ENCODE measurements at regions not wholly inside any gene's neighbourhood (a gene's known extent, or its start where the extent isn't known, plus 50 kb on each side); places are given as distances from the start of the nearest gene placed in this dataset.

DNA sequence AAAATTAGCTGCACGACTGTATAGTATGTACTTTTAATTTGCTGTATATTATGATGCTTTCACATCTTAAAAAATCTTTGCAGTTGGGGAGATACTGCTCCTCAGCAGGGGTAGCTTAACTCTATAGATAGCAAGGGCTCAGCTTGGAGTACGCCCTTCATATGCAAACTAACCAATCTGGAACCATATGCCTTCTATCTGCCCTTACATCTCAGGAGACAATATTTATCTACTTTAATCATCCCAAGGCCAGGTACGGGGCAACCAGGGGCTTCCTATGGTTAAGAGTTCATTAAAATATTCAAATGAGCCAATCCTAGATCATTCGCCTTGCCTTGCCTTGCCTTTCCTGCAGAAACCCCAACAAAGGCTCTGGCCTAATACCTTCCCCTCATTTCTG lies 204.1 kb upstream of the ZBTB20 start:
- Mint-ChIP-seq H3K9me3 (peaks cover 8% of the 10 kb centered on the region), H3K27ac (no peak overlapping the region), H3K36me3 (ENCODE audit: low read depth) (no peaks in the 10 kb centered on the region), H3K27me3 (ENCODE audit: low read depth) (peaks cover 6% of the 10 kb centered on the region), H3K4me3 (no peak overlapping the region), H3K4me1 (no peaks in the 10 kb centered on the region)
- TF ChIP-seq CTCF (IDR thresholded peaks at IDR 0.05; ENCODE audit: unreplicated experiment in 3 of 3) = no peak

DNA sequence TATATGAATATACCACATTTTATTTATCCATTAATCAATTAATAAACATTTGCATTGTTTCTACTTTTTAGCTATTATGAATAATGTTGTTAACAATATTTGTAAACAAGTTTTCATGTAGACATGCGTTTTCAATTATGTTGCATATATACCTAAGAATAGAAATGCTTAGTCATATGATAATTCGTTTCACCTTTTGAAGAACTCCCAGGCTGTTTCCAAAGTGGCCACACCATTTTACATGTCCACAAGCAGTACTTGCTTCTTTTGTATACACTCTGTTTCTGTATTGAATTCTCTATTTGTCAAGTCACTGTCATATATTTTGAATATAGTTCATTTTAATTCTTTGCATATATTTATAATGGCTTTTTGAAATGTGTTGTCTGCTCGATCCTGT lies 206.9 kb upstream of the ZBTB20 start:
- Mint-ChIP-seq H3K27ac (no peak overlapping the region), H3K4me3 (no peak overlapping the region), H3K9me3 (peaks cover 8% of the 10 kb centered on the region), H3K27me3 (ENCODE audit: low read depth) (no peaks in the 10 kb centered on the region), H3K4me1 (no peaks in the 10 kb centered on the region), H3K36me3 (ENCODE audit: low read depth) (no peaks in the 10 kb centered on the region)
- TF ChIP-seq CTCF (IDR thresholded peaks at IDR 0.05; ENCODE audit: unreplicated experiment in 3 of 3) = no peak

DNA sequence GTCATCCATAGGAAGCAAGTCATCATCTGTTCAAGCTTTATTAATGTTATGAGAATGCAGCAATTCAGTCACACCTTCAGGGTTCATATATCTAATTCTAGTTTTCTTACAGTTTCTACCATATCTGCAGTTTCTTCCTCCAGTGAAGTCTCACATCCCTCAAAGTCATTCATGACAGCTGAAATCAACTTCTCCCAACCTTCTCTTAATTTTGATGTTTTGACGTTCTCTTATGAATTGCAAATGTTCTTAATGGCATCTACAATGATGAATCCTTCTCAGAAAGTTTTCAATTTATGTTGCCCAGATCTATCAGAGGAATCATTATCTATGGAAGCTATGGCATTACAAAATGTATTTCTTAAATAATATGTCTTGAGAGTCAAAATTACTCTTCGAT lies 210.4 kb upstream of the ZBTB20 start:
- Mint-ChIP-seq H3K9me3 (peaks cover 8% of the 10 kb centered on the region), H3K36me3 (ENCODE audit: low read depth) (no peaks in the 10 kb centered on the region), H3K27ac (no peak overlapping the region), H3K4me3 (no peak overlapping the region), H3K27me3 (ENCODE audit: low read depth) (no peaks in the 10 kb centered on the region), H3K4me1 (no peaks in the 10 kb centered on the region)
- no peak for TF ChIP-seq CTCF (IDR thresholded peaks at IDR 0.05; ENCODE audit: unreplicated experiment in 3 of 3)

GRCh38 chr3:115359536-115359935 lies 212.4 kb upstream of the ZBTB20 start:
- no peaks in the 10 kb centered on the region for H3K36me3 Mint-ChIP-seq (ENCODE audit: low read depth)
- no peaks in the 10 kb centered on the region for H3K4me1 Mint-ChIP-seq
- peaks cover 8% of the 10 kb centered on the region for H3K9me3 Mint-ChIP-seq
- no peak overlapping the region for H3K4me3 Mint-ChIP-seq
- H3K27ac Mint-ChIP-seq = peak overlapping the region; percentile 2 to 31 (median 29)
- no peak for TF ChIP-seq CTCF (IDR thresholded peaks at IDR 0.05; ENCODE audit: unreplicated experiment in 3 of 3)
- H3K27me3 Mint-ChIP-seq (ENCODE audit: low read depth) = no peaks in the 10 kb centered on the region

- Mint-ChIP-seq H3K9me3 (no peaks in the 10 kb centered on the region), H3K27me3 (ENCODE audit: low read depth) (no peaks in the 10 kb centered on the region), H3K27ac (no peak overlapping the region), H3K36me3 (ENCODE audit: low read depth) (no peaks in the 10 kb centered on the region), H3K4me1 (no peaks in the 10 kb centered on the region), H3K4me3 (no peak overlapping the region)
- TF ChIP-seq CTCF (IDR thresholded peaks at IDR 0.05; ENCODE audit: unreplicated experiment in 3 of 3) = no peak
Measured at GRCh38 chr3:115361806-115362205, 214.7 kb upstream of the ZBTB20 start.

DNA sequence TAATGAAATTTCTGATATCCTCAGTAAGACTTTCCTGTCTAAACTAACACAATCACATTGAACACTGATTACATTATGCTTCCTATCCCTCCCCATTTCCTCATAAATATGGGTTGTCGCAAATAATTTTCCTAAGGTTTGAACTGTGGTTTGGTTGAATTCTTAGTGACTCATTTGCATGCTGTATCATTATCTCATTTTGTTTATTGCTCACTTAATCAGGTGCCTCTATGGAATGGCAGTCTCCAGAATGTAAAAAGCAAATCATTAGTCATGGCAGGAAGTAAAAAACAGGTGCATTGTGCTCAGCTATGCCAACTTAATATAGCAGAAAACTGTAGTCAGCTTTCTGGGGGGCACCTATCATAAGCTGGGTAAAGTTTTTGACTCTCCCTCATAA lies 216.0 kb upstream of the ZBTB20 start:
- H3K27me3 Mint-ChIP-seq (ENCODE audit: low read depth) = no peaks in the 10 kb centered on the region
- H3K9me3 Mint-ChIP-seq = no peaks in the 10 kb centered on the region
- no peak for TF ChIP-seq CTCF (IDR thresholded peaks at IDR 0.05; ENCODE audit: unreplicated experiment in 3 of 3)
- peak overlapping the region in 1 of 3 experiments; percentile 4 for H3K27ac Mint-ChIP-seq
- H3K4me3 Mint-ChIP-seq = no peak overlapping the region
- no peaks in the 10 kb centered on the region for H3K4me1 Mint-ChIP-seq
- H3K36me3 Mint-ChIP-seq (ENCODE audit: low read depth) = no peaks in the 10 kb centered on the region

Measured in nephron (organoid).